WTC11 (cell line): ENCODE measurements at regions not wholly inside any gene's neighbourhood (a gene's known extent, or its start where the extent isn't known, plus 50 kb on each side); places are given as distances from the start of the nearest gene placed in this dataset.

ENCODE experiments used
- ATAC-seq: fragments of 200-7000 bp; cut with Tn5 transposase; 2 replicates; pipeline ENCODE4 v1.10.0; 2021; ENCODE audit warnings: mild to moderate bottlenecking, moderate library complexity
- CTCF ChIA-PET: fragments of 300-600 bp; sonication (Branson Sonifier 250); formaldehyde crosslinking; loops from one replicate; lab custom pipeline; 2021; ENCODE audit warnings: antibody characterized with exemption; lab: Charles Lee
- POLR2A ChIA-PET: fragments of 350-600 bp; sonication (Branson Sonifier 250); formaldehyde crosslinking; loops from one replicate; lab custom pipeline; 2021; ENCODE audit warnings: antibody characterized with exemption; lab: Charles Lee
- DNase-seq: peaks from one replicate; pipeline ENCODE4 v3.0.0; 2021; ENCODE audit warnings: low spot score
- H3K27ac Mint-ChIP-seq: 2 replicates; pipeline ENCODE4 v1.8.0; 2021; ENCODE audit warnings: mixed read lengths
- H3K27me3 Mint-ChIP-seq: 2 replicates; pipeline ENCODE4 v1.8.0; 2021; ENCODE audit warnings: low read depth, mild to moderate bottlenecking, moderate library complexity, mixed read lengths
- H3K36me3 Mint-ChIP-seq: 2 replicates; pipeline ENCODE4 v1.8.0; 2021; ENCODE audit warnings: mixed read lengths
- H3K4me1 Mint-ChIP-seq: 2 replicates; pipeline ENCODE4 v1.8.0; 2022; ENCODE audit warnings: mixed read lengths
- H3K4me3 Mint-ChIP-seq: 2 replicates; pipeline ENCODE4 v1.8.0; 2021; ENCODE audit warnings: mild to moderate bottlenecking, moderate library complexity, mixed read lengths
- H3K9me3 Mint-ChIP-seq: 2 replicates; pipeline ENCODE4 v1.8.0; 2021; ENCODE audit warnings: mixed read lengths
- ATF1 ChIP-seq: sonication (generic); formaldehyde crosslinking; IDR thresholded peaks from 2 replicates; pipeline ENCODE4 v1.8.1; 2023; ENCODE audit warnings: mild to moderate bottlenecking, moderate library complexity, missing genetic modification reagents
- CREM ChIP-seq: sonication (generic); formaldehyde crosslinking; IDR thresholded peaks from 2 replicates; pipeline ENCODE4 v1.8.1; 2022; ENCODE audit warnings: mild to moderate bottlenecking, missing genetic modification reagents, moderate library complexity
- ELF4 ChIP-seq: sonication (generic); formaldehyde crosslinking; IDR thresholded peaks from 2 replicates; pipeline ENCODE4 v1.8.1; 2022; ENCODE audit warnings: low read depth, mild to moderate bottlenecking, moderate library complexity, missing genetic modification reagents
- ESRRA ChIP-seq: sonication (generic); formaldehyde crosslinking; IDR thresholded peaks from 2 replicates; pipeline ENCODE4 v1.8.1; 2022; ENCODE audit warnings: mild to moderate bottlenecking, missing genetic modification reagents, borderline replicate concordance
- FOXP1 ChIP-seq: sonication (generic); formaldehyde crosslinking; IDR thresholded peaks from 2 replicates; pipeline ENCODE4 v1.8.0; 2022; ENCODE audit warnings: missing genetic modification reagents, mild to moderate bottlenecking, moderate library complexity, borderline replicate concordance
- IRF2 ChIP-seq: sonication (generic); formaldehyde crosslinking; IDR thresholded peaks from 2 replicates; pipeline ENCODE4 v1.8.0; 2022; ENCODE audit warnings: low read depth, missing genetic modification reagents, borderline replicate concordance
- MXD4 ChIP-seq: fragments of 250-450 bp; sonication (Bioruptor Pico); IDR thresholded peaks from 2 replicates; pipeline ENCODE4 v1.8.0; 2021; ENCODE audit warnings: mild to moderate bottlenecking, moderate library complexity, borderline replicate concordance
- NR1H2 ChIP-seq: sonication (generic); formaldehyde crosslinking; IDR thresholded peaks from 2 replicates; pipeline ENCODE4 v1.9.0; 2021; ENCODE audit warnings: mild to moderate bottlenecking, moderate library complexity, missing genetic modification reagents
- RELA ChIP-seq: sonication (generic); formaldehyde crosslinking; IDR thresholded peaks from 2 replicates; pipeline ENCODE4 v1.8.1; 2022; ENCODE audit warnings: missing genetic modification reagents, mild to moderate bottlenecking, borderline replicate concordance
- TCF7 ChIP-seq: sonication (generic); formaldehyde crosslinking; IDR thresholded peaks from 2 replicates; pipeline ENCODE4 v1.8.0; 2022; ENCODE audit warnings: mild to moderate bottlenecking, low read depth, missing genetic modification reagents, moderate library complexity
- TP53 ChIP-seq: sonication (generic); formaldehyde crosslinking; IDR thresholded peaks from 2 replicates; pipeline ENCODE4 v1.8.1; 2023; ENCODE audit warnings: mild to moderate bottlenecking, missing genetic modification reagents
- ZNF232 ChIP-seq: sonication (generic); formaldehyde crosslinking; IDR thresholded peaks from 2 replicates; pipeline ENCODE4 v1.8.0; 2022; ENCODE audit warnings: mild to moderate bottlenecking, missing genetic modification reagents
- ZNF416 ChIP-seq: fragments of 250-450 bp; sonication (Bioruptor Pico); IDR thresholded peaks from 2 replicates; pipeline ENCODE4 v1.9.0; 2021; ENCODE audit warnings: mild to moderate bottlenecking, inconsistent platforms
- TF ChIP-seq, protein P1 (sequence below): sonication (generic); formaldehyde crosslinking; IDR thresholded peaks from 2 replicates; pipeline ENCODE4 v1.8.1; 2022; ENCODE audit warnings: missing genetic modification reagents, borderline replicate concordance
- TF ChIP-seq, protein P2 (sequence below): sonication (generic); formaldehyde crosslinking; IDR thresholded peaks from 2 replicates; pipeline ENCODE4 v1.8.0; 2023; ENCODE audit warnings: missing genetic modification reagents
- TF ChIP-seq, protein P3 (sequence below): fragments of 250-450 bp; sonication (Bioruptor Pico); IDR thresholded peaks from 2 replicates; pipeline ENCODE4 v1.9.0; 2021; ENCODE audit warnings: moderate library complexity, mild to moderate bottlenecking, inconsistent platforms, borderline replicate concordance
- TF ChIP-seq, protein P4 (sequence below): sonication (generic); formaldehyde crosslinking; IDR thresholded peaks from 2 replicates; pipeline ENCODE4 v1.8.1; 2023; ENCODE audit warnings: mild to moderate bottlenecking, missing genetic modification reagents
- TF ChIP-seq, protein P5 (sequence below): fragments of 250-450 bp; sonication (Bioruptor Pico); IDR thresholded peaks from 2 replicates; pipeline ENCODE4 v1.8.0; 2021; ENCODE audit warnings: mild to moderate bottlenecking
- TF ChIP-seq, protein P6 (sequence below): fragments of 250-450 bp; sonication (Bioruptor Pico); IDR thresholded peaks from 2 replicates; pipeline ENCODE4 v1.9.0; 2021; ENCODE audit warnings: mild to moderate bottlenecking, borderline replicate concordance

DNA sequence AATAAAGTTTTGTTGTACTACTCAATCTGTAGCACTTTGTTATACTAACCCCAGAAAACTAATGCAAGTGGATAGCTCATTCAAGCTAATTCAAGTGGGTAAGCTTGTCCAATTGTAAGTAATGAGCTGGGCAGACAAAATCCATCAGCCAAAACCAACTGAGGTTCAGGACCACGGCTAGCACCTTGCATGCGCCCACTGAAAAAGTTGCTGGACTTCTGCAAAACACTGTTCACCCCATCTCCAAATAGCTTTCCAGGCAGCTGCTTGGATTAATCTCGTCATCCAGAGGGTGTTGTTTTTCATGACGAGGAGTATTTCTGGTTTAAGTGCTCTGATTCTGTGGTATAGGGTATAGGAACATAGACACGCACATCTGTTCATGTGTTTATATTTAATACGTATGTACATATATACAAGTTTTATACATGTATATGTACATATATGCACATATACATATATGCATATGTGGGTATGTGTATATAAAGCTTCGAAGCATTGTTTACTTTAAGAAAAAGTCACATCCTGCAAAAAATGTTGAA is 307.5 kb downstream of the GALR1 start:
- ChIA-PET CTCF (no interaction called here), POLR2A (no interaction called here)
- no peak overlapping the region for H3K27ac Mint-ChIP-seq
- H3K9me3 Mint-ChIP-seq: no peaks in the 10 kb centered on the region
- no peak overlapping the region for H3K4me3 Mint-ChIP-seq
- H3K4me1 Mint-ChIP-seq: no peaks in the 10 kb centered on the region
- H3K36me3 Mint-ChIP-seq: no peaks in the 10 kb centered on the region
- TF ChIP-seq ESRRA (CRISPR knock-in tag) (no peak), TP53 (CRISPR knock-in tag) (no peak), ELF4 (CRISPR knock-in tag) (no peak)
- ATAC-seq (no peak), DNase-seq (peak; percentile 33)
- no peaks in the 10 kb centered on the region for H3K27me3 Mint-ChIP-seq

DNA sequence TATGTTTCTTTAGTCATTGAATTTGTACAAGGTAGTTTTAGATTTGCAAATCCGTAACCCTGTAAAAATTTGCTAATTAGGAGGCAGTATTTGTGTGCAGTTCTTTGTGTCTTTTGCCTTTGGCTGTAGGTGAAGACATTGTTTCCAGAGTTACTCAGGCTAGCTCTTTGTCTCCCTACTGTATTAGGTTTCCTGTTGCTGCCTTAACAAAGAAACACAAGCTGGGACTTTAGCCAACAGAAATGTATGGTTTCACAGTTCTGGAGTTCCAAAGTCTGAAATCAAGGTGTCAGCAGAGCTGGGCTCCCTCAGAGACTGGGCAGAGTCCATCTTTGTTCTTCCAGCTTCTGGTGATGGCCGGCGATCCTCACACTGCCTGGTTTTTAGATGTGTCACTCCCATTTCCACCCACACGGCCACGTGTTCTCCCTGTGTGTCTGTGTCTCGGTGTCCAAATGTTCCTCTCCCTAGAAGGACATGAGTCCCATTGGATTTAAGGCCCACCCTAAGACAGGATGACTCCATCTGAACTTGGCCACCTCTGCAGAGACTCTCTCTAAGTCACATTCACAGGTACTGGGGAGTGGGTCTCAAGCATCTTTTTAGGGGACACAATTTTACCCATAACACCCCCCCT is 309.7 kb downstream of the GALR1 start:
- H3K4me1 Mint-ChIP-seq: no peaks in the 10 kb centered on the region
- no peaks in the 10 kb centered on the region for H3K27me3 Mint-ChIP-seq
- ChIA-PET CTCF (no interaction called here), POLR2A (no interaction called here)
- no peaks in the 10 kb centered on the region for H3K9me3 Mint-ChIP-seq
- H3K4me3 Mint-ChIP-seq: no peak overlapping the region
- TF ChIP-seq CREM (CRISPR knock-in tag) (no peak), TCF7 (CRISPR knock-in tag) (no peak), RELA (no peak), FOXP1 (CRISPR knock-in tag) (no peak), ZNF416 (CRISPR knock-in tag) (no peak), ZNF232 (CRISPR knock-in tag) (no peak), IRF2 (CRISPR knock-in tag) (no peak), MXD4 (no peak), NR1H2 (no peak), ATF1 (CRISPR knock-in tag) (no peak)
- TF ChIP-seq, protein P1, sequence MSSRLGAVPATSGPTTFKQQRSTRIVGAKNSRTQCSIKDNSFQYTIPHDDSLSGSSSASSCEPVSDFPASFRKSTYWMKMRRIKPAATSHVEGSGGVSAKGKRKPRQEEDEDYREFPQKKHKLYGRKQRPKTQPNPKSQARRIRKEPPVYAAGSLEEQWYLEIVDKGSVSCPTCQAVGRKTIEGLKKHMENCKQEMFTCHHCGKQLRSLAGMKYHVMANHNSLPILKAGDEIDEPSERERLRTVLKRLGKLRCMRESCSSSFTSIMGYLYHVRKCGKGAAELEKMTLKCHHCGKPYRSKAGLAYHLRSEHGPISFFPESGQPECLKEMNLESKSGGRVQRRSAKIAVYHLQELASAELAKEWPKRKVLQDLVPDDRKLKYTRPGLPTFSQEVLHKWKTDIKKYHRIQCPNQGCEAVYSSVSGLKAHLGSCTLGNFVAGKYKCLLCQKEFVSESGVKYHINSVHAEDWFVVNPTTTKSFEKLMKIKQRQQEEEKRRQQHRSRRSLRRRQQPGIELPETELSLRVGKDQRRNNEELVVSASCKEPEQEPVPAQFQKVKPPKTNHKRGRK (CRISPR knock-in tag): no peak
- TF ChIP-seq, protein P2, sequence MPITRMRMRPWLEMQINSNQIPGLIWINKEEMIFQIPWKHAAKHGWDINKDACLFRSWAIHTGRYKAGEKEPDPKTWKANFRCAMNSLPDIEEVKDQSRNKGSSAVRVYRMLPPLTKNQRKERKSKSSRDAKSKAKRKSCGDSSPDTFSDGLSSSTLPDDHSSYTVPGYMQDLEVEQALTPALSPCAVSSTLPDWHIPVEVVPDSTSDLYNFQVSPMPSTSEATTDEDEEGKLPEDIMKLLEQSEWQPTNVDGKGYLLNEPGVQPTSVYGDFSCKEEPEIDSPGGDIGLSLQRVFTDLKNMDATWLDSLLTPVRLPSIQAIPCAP (CRISPR knock-in tag): no peak
- TF ChIP-seq, protein P3, sequence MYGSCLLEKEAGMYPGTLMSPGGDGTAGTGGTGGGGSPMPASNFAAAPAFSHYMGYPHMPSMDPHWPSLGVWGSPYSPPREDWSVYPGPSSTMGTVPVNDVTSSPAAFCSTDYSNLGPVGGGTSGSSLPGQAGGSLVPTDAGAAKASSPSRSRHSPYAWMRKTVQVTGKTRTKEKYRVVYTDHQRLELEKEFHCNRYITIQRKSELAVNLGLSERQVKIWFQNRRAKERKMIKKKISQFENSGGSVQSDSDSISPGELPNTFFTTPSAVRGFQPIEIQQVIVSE (CRISPR knock-in tag): no peak
- TF ChIP-seq, protein P4, sequence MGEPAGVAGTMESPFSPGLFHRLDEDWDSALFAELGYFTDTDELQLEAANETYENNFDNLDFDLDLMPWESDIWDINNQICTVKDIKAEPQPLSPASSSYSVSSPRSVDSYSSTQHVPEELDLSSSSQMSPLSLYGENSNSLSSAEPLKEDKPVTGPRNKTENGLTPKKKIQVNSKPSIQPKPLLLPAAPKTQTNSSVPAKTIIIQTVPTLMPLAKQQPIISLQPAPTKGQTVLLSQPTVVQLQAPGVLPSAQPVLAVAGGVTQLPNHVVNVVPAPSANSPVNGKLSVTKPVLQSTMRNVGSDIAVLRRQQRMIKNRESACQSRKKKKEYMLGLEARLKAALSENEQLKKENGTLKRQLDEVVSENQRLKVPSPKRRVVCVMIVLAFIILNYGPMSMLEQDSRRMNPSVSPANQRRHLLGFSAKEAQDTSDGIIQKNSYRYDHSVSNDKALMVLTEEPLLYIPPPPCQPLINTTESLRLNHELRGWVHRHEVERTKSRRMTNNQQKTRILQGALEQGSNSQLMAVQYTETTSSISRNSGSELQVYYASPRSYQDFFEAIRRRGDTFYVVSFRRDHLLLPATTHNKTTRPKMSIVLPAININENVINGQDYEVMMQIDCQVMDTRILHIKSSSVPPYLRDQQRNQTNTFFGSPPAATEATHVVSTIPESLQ (CRISPR knock-in tag): no peak
- TF ChIP-seq, protein P5, sequence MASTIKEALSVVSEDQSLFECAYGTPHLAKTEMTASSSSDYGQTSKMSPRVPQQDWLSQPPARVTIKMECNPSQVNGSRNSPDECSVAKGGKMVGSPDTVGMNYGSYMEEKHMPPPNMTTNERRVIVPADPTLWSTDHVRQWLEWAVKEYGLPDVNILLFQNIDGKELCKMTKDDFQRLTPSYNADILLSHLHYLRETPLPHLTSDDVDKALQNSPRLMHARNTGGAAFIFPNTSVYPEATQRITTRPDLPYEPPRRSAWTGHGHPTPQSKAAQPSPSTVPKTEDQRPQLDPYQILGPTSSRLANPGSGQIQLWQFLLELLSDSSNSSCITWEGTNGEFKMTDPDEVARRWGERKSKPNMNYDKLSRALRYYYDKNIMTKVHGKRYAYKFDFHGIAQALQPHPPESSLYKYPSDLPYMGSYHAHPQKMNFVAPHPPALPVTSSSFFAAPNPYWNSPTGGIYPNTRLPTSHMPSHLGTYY: no peak
- TF ChIP-seq, protein P6, sequence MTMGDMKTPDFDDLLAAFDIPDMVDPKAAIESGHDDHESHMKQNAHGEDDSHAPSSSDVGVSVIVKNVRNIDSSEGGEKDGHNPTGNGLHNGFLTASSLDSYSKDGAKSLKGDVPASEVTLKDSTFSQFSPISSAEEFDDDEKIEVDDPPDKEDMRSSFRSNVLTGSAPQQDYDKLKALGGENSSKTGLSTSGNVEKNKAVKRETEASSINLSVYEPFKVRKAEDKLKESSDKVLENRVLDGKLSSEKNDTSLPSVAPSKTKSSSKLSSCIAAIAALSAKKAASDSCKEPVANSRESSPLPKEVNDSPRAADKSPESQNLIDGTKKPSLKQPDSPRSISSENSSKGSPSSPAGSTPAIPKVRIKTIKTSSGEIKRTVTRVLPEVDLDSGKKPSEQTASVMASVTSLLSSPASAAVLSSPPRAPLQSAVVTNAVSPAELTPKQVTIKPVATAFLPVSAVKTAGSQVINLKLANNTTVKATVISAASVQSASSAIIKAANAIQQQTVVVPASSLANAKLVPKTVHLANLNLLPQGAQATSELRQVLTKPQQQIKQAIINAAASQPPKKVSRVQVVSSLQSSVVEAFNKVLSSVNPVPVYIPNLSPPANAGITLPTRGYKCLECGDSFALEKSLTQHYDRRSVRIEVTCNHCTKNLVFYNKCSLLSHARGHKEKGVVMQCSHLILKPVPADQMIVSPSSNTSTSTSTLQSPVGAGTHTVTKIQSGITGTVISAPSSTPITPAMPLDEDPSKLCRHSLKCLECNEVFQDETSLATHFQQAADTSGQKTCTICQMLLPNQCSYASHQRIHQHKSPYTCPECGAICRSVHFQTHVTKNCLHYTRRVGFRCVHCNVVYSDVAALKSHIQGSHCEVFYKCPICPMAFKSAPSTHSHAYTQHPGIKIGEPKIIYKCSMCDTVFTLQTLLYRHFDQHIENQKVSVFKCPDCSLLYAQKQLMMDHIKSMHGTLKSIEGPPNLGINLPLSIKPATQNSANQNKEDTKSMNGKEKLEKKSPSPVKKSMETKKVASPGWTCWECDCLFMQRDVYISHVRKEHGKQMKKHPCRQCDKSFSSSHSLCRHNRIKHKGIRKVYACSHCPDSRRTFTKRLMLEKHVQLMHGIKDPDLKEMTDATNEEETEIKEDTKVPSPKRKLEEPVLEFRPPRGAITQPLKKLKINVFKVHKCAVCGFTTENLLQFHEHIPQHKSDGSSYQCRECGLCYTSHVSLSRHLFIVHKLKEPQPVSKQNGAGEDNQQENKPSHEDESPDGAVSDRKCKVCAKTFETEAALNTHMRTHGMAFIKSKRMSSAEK (CRISPR knock-in tag): no peak
- DNase-seq: no peak
- no peak for ATAC-seq
- no peak overlapping the region for H3K27ac Mint-ChIP-seq
- no peaks in the 10 kb centered on the region for H3K36me3 Mint-ChIP-seq
